ENCODE measurements at regions not wholly inside any gene's neighbourhood (a gene's known extent, or its start where the extent isn't known, plus 50 kb on each side); places are given as distances from the start of the nearest gene placed in this dataset.

GRCh38 chr5:103364074-103364473 lies 105.5 kb downstream of the MACIR start:
- Histone ChIP-seq H3K27me3 (ENCODE audit: insufficient read depth, low read length, poor library complexity) (no peaks in the 10 kb centered on the region), H4K8ac (ENCODE audit: low read depth, low read length) (no peak overlapping the region)
- WGBS (ENCODE audit: extremely low coverage, insufficient coverage, low lambda C conversion rate) = no CpG with 5 or more reads among the region's 2 CpGs

GRCh38 chr5:103362211-103362610 lies 103.6 kb downstream of the MACIR start:
- Histone ChIP-seq H3K27me3 (ENCODE audit: insufficient read depth, low read length, poor library complexity) (no peaks in the 10 kb centered on the region), H3K79me1 (ENCODE audit: low read length) (no peaks in the 10 kb centered on the region), H2BK5ac (ENCODE audit: low read length) (no peak overlapping the region), H3K4me1 (ENCODE audit: control insufficient read depth, low read depth, low read length) (no peaks in the 10 kb centered on the region), H3K18ac (ENCODE audit: low read length) (no peak overlapping the region), H3K27ac (ENCODE audit: low read depth, low read length) (no peak overlapping the region), H2BK15ac (replicated peaks; ENCODE audit: low read depth) (no peak overlapping the region), H3K4me2 (ENCODE audit: low read length) (no peak overlapping the region), H2AK5ac (ENCODE audit: low read length) (no peak overlapping the region), H3K23ac (ENCODE audit: low read length) (no peak overlapping the region), H3K4ac (ENCODE audit: low read depth, low read length) (no peak overlapping the region), H3K4me3 (ENCODE audit: low read length) (no peak overlapping the region), H4K5ac (ENCODE audit: low read length) (no peak overlapping the region), H3K9ac (ENCODE audit: low read length) (no peak overlapping the region), H4K8ac (ENCODE audit: low read depth, low read length) (no peak overlapping the region), H3K36me3 (ENCODE audit: control insufficient read depth, insufficient read depth, low read length) (no peaks in the 10 kb centered on the region), H3K56ac (ENCODE audit: low read length) (no peak overlapping the region), H2BK120ac (ENCODE audit: low read depth, low read length) (no peak overlapping the region), H3K79me2 (ENCODE audit: control insufficient read depth, insufficient read depth, low read length) (no peaks in the 10 kb centered on the region)
- no CpG with 5 or more reads among the region's 3 CpGs for WGBS (ENCODE audit: extremely low coverage, insufficient coverage, low lambda C conversion rate)
- DNase-seq = no peak

More at GRCh38 chr5:103364074-103364473, 105.5 kb downstream of the MACIR start:
- Histone ChIP-seq H3K36me3 (ENCODE audit: control insufficient read depth, insufficient read depth, low read length) (no peaks in the 10 kb centered on the region), H2AK5ac (ENCODE audit: low read length) (no peak overlapping the region), H3K56ac (ENCODE audit: low read length) (no peak overlapping the region), H4K5ac (ENCODE audit: low read length) (no peak overlapping the region), H3K4me1 (ENCODE audit: control insufficient read depth, low read depth, low read length) (no peaks in the 10 kb centered on the region), H3K4me2 (ENCODE audit: low read length) (no peak overlapping the region), H3K4ac (ENCODE audit: low read depth, low read length) (no peak overlapping the region), H3K79me2 (ENCODE audit: control insufficient read depth, insufficient read depth, low read length) (no peaks in the 10 kb centered on the region), H3K79me1 (ENCODE audit: low read length) (no peaks in the 10 kb centered on the region), H3K18ac (ENCODE audit: low read length) (no peak overlapping the region), H3K27ac (ENCODE audit: low read depth, low read length) (no peak overlapping the region), H2BK5ac (ENCODE audit: low read length) (no peak overlapping the region), H3K9ac (ENCODE audit: low read length) (no peak overlapping the region), H2BK15ac (replicated peaks; ENCODE audit: low read depth) (no peak overlapping the region), H3K23ac (ENCODE audit: low read length) (no peak overlapping the region), H3K4me3 (ENCODE audit: low read length) (no peak overlapping the region), H2BK120ac (ENCODE audit: low read depth, low read length) (no peak overlapping the region)
- DNase-seq = no peak

DNA sequence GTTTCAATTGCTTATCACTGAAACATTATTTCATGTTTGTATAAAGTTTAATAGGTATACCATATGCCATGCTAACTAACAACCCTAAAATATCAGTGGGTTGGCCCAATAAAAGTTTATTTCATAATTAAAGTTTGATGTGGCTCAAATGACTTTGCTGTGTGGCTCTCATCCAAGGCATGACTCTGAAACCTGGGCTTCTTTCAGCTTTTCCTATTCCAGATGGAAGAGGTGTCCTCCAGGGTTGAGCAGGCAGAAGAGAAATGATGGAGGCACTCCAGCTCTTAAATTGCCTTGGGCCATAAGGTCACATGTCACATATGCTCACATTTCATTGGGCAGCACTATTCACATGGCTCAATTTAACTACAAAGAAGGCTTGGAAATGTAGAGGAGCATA lies 101.9 kb downstream of the MACIR start:
- no peak overlapping the region for H2BK15ac ChIP-seq (replicated peaks; ENCODE audit: low read depth)
- no peak for DNase-seq
- no peaks in the 10 kb centered on the region for H3K79me1 ChIP-seq (ENCODE audit: low read length)
- H3K18ac ChIP-seq (ENCODE audit: low read length) = no peak overlapping the region
- no peak overlapping the region for H3K4me2 ChIP-seq (ENCODE audit: low read length)
- H4K8ac ChIP-seq (ENCODE audit: low read depth, low read length) = no peak overlapping the region
- H3K36me3 ChIP-seq (ENCODE audit: control insufficient read depth, insufficient read depth, low read length) = no peaks in the 10 kb centered on the region
- no peak overlapping the region for H3K56ac ChIP-seq (ENCODE audit: low read length)
- H2BK120ac ChIP-seq (ENCODE audit: low read depth, low read length) = no peak overlapping the region
- no peak overlapping the region for H2BK5ac ChIP-seq (ENCODE audit: low read length)
- H3K4me3 ChIP-seq (ENCODE audit: low read length) = no peak overlapping the region
- peaks cover 1% of the 10 kb centered on the region for H3K4me1 ChIP-seq (ENCODE audit: control insufficient read depth, low read depth, low read length)
- no peaks in the 10 kb centered on the region for H3K27me3 ChIP-seq (ENCODE audit: insufficient read depth, low read length, poor library complexity)
- no peak overlapping the region for H3K9ac ChIP-seq (ENCODE audit: low read length)
- H3K4ac ChIP-seq (ENCODE audit: low read depth, low read length) = no peak overlapping the region
- H4K5ac ChIP-seq (ENCODE audit: low read length) = no peak overlapping the region
- no peak overlapping the region for H3K27ac ChIP-seq (ENCODE audit: low read depth, low read length)
- no peaks in the 10 kb centered on the region for H3K79me2 ChIP-seq (ENCODE audit: control insufficient read depth, insufficient read depth, low read length)
- no peak overlapping the region for H2AK5ac ChIP-seq (ENCODE audit: low read length)
- H3K23ac ChIP-seq (ENCODE audit: low read length) = no peak overlapping the region

DNA sequence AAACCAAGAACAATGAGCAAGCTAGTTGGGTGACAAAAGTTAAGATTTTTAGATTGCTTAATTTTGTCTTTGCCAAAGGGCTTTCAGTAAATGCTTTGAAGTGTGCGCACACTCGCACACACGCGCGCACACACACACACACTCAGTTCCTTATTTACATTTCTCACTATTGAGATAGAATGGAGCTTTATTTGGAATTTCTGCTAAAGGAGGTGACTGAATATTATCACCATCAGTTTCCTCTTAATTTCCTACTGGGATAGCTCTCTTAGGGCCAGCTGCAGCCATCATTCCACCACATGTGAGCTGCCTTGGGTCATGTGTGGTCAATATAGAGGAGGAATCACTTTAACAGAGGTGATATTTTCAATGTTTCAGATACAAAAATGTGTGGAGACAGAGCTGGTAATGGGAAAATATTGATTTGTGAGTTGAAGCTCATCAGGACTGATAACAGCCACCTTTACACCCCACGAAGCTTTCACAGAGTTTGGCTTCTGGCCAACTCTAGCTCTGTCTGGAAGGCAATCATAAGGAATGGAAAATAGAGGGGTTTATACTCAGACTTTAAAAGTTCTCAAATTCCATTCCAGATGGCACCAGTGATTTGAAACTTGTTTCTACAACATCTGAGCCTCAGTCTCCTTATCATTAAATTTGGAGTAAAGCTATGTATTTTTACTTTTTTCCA lies 99.9 kb downstream of the MACIR start:
- Histone ChIP-seq H3K18ac (ENCODE audit: low read length) (no peak overlapping the region), H3K27ac (ENCODE audit: low read depth, low read length) (no peak overlapping the region), H3K4ac (ENCODE audit: low read depth, low read length) (no peak overlapping the region), H4K5ac (ENCODE audit: low read length) (no peak overlapping the region), H2BK120ac (ENCODE audit: low read depth, low read length) (no peak overlapping the region), H3K27me3 (ENCODE audit: insufficient read depth, low read length, poor library complexity) (no peaks in the 10 kb centered on the region), H3K9ac (ENCODE audit: low read length) (no peak overlapping the region), H3K4me3 (ENCODE audit: low read length) (no peak overlapping the region), H2BK5ac (ENCODE audit: low read length) (no peak overlapping the region), H4K8ac (ENCODE audit: low read depth, low read length) (no peak overlapping the region), H3K56ac (ENCODE audit: low read length) (no peak overlapping the region), H3K79me2 (ENCODE audit: control insufficient read depth, insufficient read depth, low read length) (no peaks in the 10 kb centered on the region), H3K23ac (ENCODE audit: low read length) (no peak overlapping the region), H2BK15ac (replicated peaks; ENCODE audit: low read depth) (no peak overlapping the region), H2AK5ac (ENCODE audit: low read length) (no peak overlapping the region), H3K4me2 (ENCODE audit: low read length) (no peak overlapping the region), H3K79me1 (ENCODE audit: low read length) (no peaks in the 10 kb centered on the region), H3K36me3 (ENCODE audit: control insufficient read depth, insufficient read depth, low read length) (no peaks in the 10 kb centered on the region), H3K4me1 (ENCODE audit: control insufficient read depth, low read depth, low read length) (peaks cover 3% of the 10 kb centered on the region)
- DNase-seq = no peak
- WGBS (ENCODE audit: extremely low coverage, insufficient coverage, low lambda C conversion rate) = no CpG with 5 or more reads among the region's 6 CpGs

GRCh38 chr5:103357636-103358035 lies 99.1 kb downstream of the MACIR start:
- no peak overlapping the region for H3K9ac ChIP-seq (ENCODE audit: low read length)
- no peak overlapping the region for H2AK5ac ChIP-seq (ENCODE audit: low read length)
- no CpG with 5 or more reads among the region's 3 CpGs for WGBS (ENCODE audit: extremely low coverage, insufficient coverage, low lambda C conversion rate)
- no peak overlapping the region for H3K27ac ChIP-seq (ENCODE audit: low read depth, low read length)
- H4K8ac ChIP-seq (ENCODE audit: low read depth, low read length) = no peak overlapping the region
- H4K5ac ChIP-seq (ENCODE audit: low read length) = no peak overlapping the region
- no peak for DNase-seq
- H2BK120ac ChIP-seq (ENCODE audit: low read depth, low read length) = no peak overlapping the region
- H3K4me2 ChIP-seq (ENCODE audit: low read length) = no peak overlapping the region
- no peaks in the 10 kb centered on the region for H3K79me2 ChIP-seq (ENCODE audit: control insufficient read depth, insufficient read depth, low read length)
- H3K4ac ChIP-seq (ENCODE audit: low read depth, low read length) = no peak overlapping the region
- no peak overlapping the region for H2BK5ac ChIP-seq (ENCODE audit: low read length)
- H3K18ac ChIP-seq (ENCODE audit: low read length) = no peak overlapping the region
- no peak overlapping the region for H3K23ac ChIP-seq (ENCODE audit: low read length)
- no peaks in the 10 kb centered on the region for H3K36me3 ChIP-seq (ENCODE audit: control insufficient read depth, insufficient read depth, low read length)
- no peak overlapping the region for H3K4me3 ChIP-seq (ENCODE audit: low read length)
- no peak overlapping the region for H3K56ac ChIP-seq (ENCODE audit: low read length)
- H2BK15ac ChIP-seq (replicated peaks; ENCODE audit: low read depth) = no peak overlapping the region
- H3K27me3 ChIP-seq (ENCODE audit: insufficient read depth, low read length, poor library complexity) = no peaks in the 10 kb centered on the region
- peaks cover 3% of the 10 kb centered on the region for H3K4me1 ChIP-seq (ENCODE audit: control insufficient read depth, low read depth, low read length)
- no peaks in the 10 kb centered on the region for H3K79me1 ChIP-seq (ENCODE audit: low read length)

All from mesendoderm (in vitro differentiated cells).